ENCODE measurements at regions not wholly inside any gene's neighbourhood (a gene's known extent, or its start where the extent isn't known, plus 50 kb on each side); places are given as distances from the start of the nearest gene placed in this dataset.
"Not testable (repeated sequence)": the region's sequence is repeated elsewhere in the genome, so short reads cannot be mapped to it uniquely, and the experiment has no call there.

GRCh38 chr4:179671609-179672008 lies 2229.4 kb upstream of the AGA start:
- Histone ChIP-seq H3K27ac (replicated peaks) (no peak overlapping the region), H3K27me3 (ENCODE audit: insufficient read depth, poor library complexity, severe bottlenecking) (no peaks in the 10 kb centered on the region), H3K4me3 (replicated peaks; ENCODE audit: insufficient read depth, low read length) (no peak overlapping the region)
- TF ChIP-seq REST (IDR thresholded peaks at IDR 0.05; ENCODE audit: insufficient replicate concordance, low read depth), result no peak
- no peak for TF ChIP-seq POLR2AphosphoS5 (IDR thresholded peaks at IDR 0.05; ENCODE audit: low read depth)
- TF ChIP-seq GABPA (IDR thresholded peaks at IDR 0.05; ENCODE audit: low read depth), result no peak
- no peak for TF ChIP-seq SPI1 (IDR thresholded peaks at IDR 0.05; ENCODE audit: borderline replicate concordance, low read depth)
- TF ChIP-seq CTCF (IDR thresholded peaks at IDR 0.05; ENCODE audit: insufficient read depth, low read length), result no peak
- no peak for DNase-seq (ENCODE audit: low read depth in 1 of 2, low spot score in 1 of 2)

- H3K27me3 ChIP-seq (ENCODE audit: insufficient read depth, poor library complexity, severe bottlenecking), result no peaks in the 10 kb centered on the region
- TF ChIP-seq GABPA (IDR thresholded peaks at IDR 0.05; ENCODE audit: low read depth) (no peak), SPI1 (IDR thresholded peaks at IDR 0.05; ENCODE audit: borderline replicate concordance, low read depth) (no peak), REST (IDR thresholded peaks at IDR 0.05; ENCODE audit: insufficient replicate concordance, low read depth) (no peak)
- DNase-seq (ENCODE audit: low read depth in 1 of 2, low spot score in 1 of 2), result no peak
Measured at GRCh38 chr4:179678093-179678814, 2236.0 kb upstream of the AGA start.

GRCh38 chr4:179683661-179684060 lies 2241.4 kb upstream of the AGA start:
- H3K4me3 ChIP-seq (replicated peaks; ENCODE audit: insufficient read depth, low read length); H3K27ac ChIP-seq (replicated peaks); H3K27me3 ChIP-seq (ENCODE audit: insufficient read depth, poor library complexity, severe bottlenecking): not testable (repeated sequence)
- peak in 1 of 2 experiments; percentile 23 for DNase-seq (ENCODE audit: low read depth in 1 of 2, low spot score in 1 of 2)

More at GRCh38 chr4:179678093-179678814, 2236.0 kb upstream of the AGA start:
- no peak overlapping the region for H3K27ac ChIP-seq (replicated peaks)
- H3K4me3 ChIP-seq (replicated peaks; ENCODE audit: insufficient read depth, low read length), result no peak overlapping the region

GRCh38 chr4:179692222-179692621 lies 2250.0 kb upstream of the AGA start:
- no peak overlapping the region for H3K4me3 ChIP-seq (replicated peaks; ENCODE audit: insufficient read depth, low read length)
- H3K27ac ChIP-seq (replicated peaks), result no peak overlapping the region
- no peaks in the 10 kb centered on the region for H3K27me3 ChIP-seq (ENCODE audit: insufficient read depth, poor library complexity, severe bottlenecking)
- no peak for DNase-seq (ENCODE audit: low read depth in 1 of 2, low spot score in 1 of 2)
- TF ChIP-seq POLR2AphosphoS5 (IDR thresholded peaks at IDR 0.05; ENCODE audit: low read depth) (no peak), REST (IDR thresholded peaks at IDR 0.05; ENCODE audit: insufficient replicate concordance, low read depth) (no peak), GABPA (IDR thresholded peaks at IDR 0.05; ENCODE audit: low read depth) (no peak), CTCF (IDR thresholded peaks at IDR 0.05; ENCODE audit: insufficient read depth, low read length) (no peak), SPI1 (IDR thresholded peaks at IDR 0.05; ENCODE audit: borderline replicate concordance, low read depth) (no peak)

Measured in HL-60 (cell line).